ENCODE measurements at regions not wholly inside any gene's neighbourhood (a gene's known extent, or its start where the extent isn't known, plus 50 kb on each side); places are given as distances from the start of the nearest gene placed in this dataset.

- TF ChIP-seq POLR2A (IDR thresholded peaks at IDR 0.05) = no peak
- TF ChIP-seq CTCF (IDR thresholded peaks at IDR 0.05) = no peak
Observed at GRCh38 chr3:110332629-110333028, 739.0 kb upstream of the NECTIN3 start.
